Neural progenitor cell (in vitro differentiated cells): ENCODE measurements at regions not wholly inside any gene's neighbourhood (a gene's known extent, or its start where the extent isn't known, plus 50 kb on each side); places are given as distances from the start of the nearest gene placed in this dataset.

Experiments used
- EZH2phosphoT487 ChIP-seq: fragments of 200-600 bp; sonication (generic); IDR thresholded peaks from 2 replicates; pipeline ENCODE4 v1.6.1; 2017; ENCODE audit warnings: antibody characterized with exemption
- TF ChIP-seq, protein P1 (sequence below): fragments of 200-600 bp; sonication (generic); IDR thresholded peaks from 2 replicates; pipeline ENCODE4 v1.5.1; 2017; ENCODE audit warnings: antibody characterized with exemption, mild to moderate bottlenecking

DNA sequence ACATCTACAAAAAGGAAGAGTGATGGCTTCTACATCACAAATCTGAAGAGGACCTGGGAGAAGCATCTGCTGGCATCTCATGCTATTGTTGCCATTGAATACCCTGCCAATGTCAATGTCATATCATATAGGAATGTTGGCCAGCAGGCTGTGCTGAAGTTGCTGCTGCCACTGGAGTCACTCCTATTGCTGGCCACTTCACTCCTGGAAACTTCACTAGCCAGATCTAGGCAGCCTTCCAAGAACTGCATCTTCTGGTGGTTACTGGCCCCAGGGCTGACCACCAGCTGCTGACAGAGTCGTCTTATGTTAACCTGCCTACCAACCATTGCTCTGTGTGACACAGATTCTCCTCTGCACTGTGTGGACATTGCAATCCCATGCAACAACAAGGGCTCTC, 111.8 kb downstream of the PERP start:
- TF ChIP-seq, protein P1, sequence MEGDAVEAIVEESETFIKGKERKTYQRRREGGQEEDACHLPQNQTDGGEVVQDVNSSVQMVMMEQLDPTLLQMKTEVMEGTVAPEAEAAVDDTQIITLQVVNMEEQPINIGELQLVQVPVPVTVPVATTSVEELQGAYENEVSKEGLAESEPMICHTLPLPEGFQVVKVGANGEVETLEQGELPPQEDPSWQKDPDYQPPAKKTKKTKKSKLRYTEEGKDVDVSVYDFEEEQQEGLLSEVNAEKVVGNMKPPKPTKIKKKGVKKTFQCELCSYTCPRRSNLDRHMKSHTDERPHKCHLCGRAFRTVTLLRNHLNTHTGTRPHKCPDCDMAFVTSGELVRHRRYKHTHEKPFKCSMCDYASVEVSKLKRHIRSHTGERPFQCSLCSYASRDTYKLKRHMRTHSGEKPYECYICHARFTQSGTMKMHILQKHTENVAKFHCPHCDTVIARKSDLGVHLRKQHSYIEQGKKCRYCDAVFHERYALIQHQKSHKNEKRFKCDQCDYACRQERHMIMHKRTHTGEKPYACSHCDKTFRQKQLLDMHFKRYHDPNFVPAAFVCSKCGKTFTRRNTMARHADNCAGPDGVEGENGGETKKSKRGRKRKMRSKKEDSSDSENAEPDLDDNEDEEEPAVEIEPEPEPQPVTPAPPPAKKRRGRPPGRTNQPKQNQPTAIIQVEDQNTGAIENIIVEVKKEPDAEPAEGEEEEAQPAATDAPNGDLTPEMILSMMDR: no peak
- no peak for TF ChIP-seq EZH2phosphoT487
